SIG-M5 treated with dmso at 0.1 percent for 504 hours (cell line): ENCODE measurements at regions not wholly inside any gene's neighbourhood (a gene's known extent, or its start where the extent isn't known, plus 50 kb on each side); places are given as distances from the start of the nearest gene placed in this dataset.

Experiments used
- DNase-seq: peaks from one replicate; lab custom pipeline; 2025; ENCODE audit not compliant: unreplicated experiment; lab: John Stamatoyannopoulos, UW

GRCh38 chr20:1845163-1845523, 50.1 kb upstream of the SIRPA start:
- no peak for DNase-seq

- DNase-seq, result peak; percentile 98
Measured at GRCh38 chr20:1844325-1845162, 50.7 kb upstream of the SIRPA start.

- no peak for DNase-seq
Measured at GRCh38 chr20:1842281-1842680, 52.9 kb upstream of the SIRPA start.

GRCh38 chr20:1841554-1842140, 53.6 kb upstream of the SIRPA start:
- DNase-seq, result peak; percentile 39

- DNase-seq, result no peak
Measured at GRCh38 chr20:1840817-1841553, 54.2 kb upstream of the SIRPA start.

GRCh38 chr20:1839376-1840317, 55.6 kb upstream of the SIRPA start:
- peak; percentile 40 for DNase-seq

GRCh38 chr20:1838556-1839279, 56.5 kb upstream of the SIRPA start:
- DNase-seq, result no peak

GRCh38 chr20:1835186-1836035, 59.8 kb upstream of the SIRPA start:
- DNase-seq, result no peak

GRCh38 chr20:1833728-1834726, 61.2 kb upstream of the SIRPA start:
- no peak for DNase-seq

GRCh38 chr20:1833216-1833615, 62.0 kb upstream of the SIRPA start:
- no peak for DNase-seq

GRCh38 chr20:1832634-1833033, 62.6 kb upstream of the SIRPA start:
- DNase-seq, result no peak

- DNase-seq, result no peak
Measured at GRCh38 chr20:1831606-1832005, 63.6 kb upstream of the SIRPA start.

- DNase-seq, result no peak
Measured at GRCh38 chr20:1831096-1831495, 64.1 kb upstream of the SIRPA start.

- DNase-seq, result no peak
Measured at GRCh38 chr20:1830240-1830639, 65.0 kb upstream of the SIRPA start.

GRCh38 chr20:1829531-1829930, 65.7 kb upstream of the SIRPA start:
- DNase-seq, result no peak

- no peak for DNase-seq
Measured at GRCh38 chr20:1828786-1829131, 66.4 kb upstream of the SIRPA start.

- DNase-seq, result peak; percentile 35
Measured at GRCh38 chr20:1827974-1828785, 67.0 kb upstream of the SIRPA start.
